ENCODE measurements at regions not wholly inside any gene's neighbourhood (a gene's known extent, or its start where the extent isn't known, plus 50 kb on each side); places are given as distances from the start of the nearest gene placed in this dataset.

DNA sequence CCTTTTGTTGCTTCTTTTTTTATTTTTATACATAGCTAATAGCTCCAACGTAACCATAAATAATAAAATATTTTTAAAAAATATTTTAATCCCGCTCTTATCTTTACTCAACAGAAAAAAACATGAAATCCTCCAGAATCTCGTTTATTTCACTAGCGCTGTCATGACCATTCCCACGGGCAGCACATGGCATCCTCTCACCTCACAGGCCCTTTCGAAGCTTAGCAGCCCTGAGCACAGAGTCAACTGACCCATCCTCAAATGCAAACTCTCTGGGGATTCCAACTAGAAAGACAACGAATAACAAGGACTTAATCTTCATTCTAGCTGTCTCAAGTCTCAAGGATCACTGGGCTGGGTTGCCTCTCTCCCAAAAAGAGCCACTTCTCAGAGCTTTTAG is 285.9 kb upstream of the PPARGC1A start:
- no peak overlapping the region for H3K4me3 ChIP-seq (replicated peaks in 1 of 3; ENCODE audit: insufficient read depth in 1 of 3, low read depth in 1 of 3, low read length in 3 of 3)
- POLR2A ChIA-PET = no interaction called here
- intact Hi-C loops (cut with micrococcal nuclease) (no loop called here), dilution Hi-C loops (cut with MboI; ENCODE audit: extremely low pct_ligation_motif_present, low sequenced_read_pairs) (no loop called here)
- H3K27ac ChIP-seq (ENCODE audit: insufficient read depth, low read depth, low read length) = no peak overlapping the region
- no peaks in the 10 kb centered on the region for H3K79me2 ChIP-seq (ENCODE audit: control insufficient read depth, insufficient read depth, low read length)
- H4K20me1 ChIP-seq (replicated peaks; ENCODE audit: control insufficient read depth, extremely low read depth, insufficient read depth, low read length) = no peaks in the 10 kb centered on the region
- H3K9me1 ChIP-seq (replicated peaks; ENCODE audit: control insufficient read depth, extremely low read depth, insufficient read depth, low read length) = no peaks in the 10 kb centered on the region
- FAIRE-seq = no peak
- no peaks in the 10 kb centered on the region for H3K27me3 ChIP-seq (ENCODE audit: control insufficient read depth in 2 of 2, insufficient read depth in 2 of 2, low read length in 2 of 2)
- no peak overlapping the region for H3K4me2 ChIP-seq (ENCODE audit: insufficient read depth, low read length)
- no TSS peak for BruUV-seq (replicated peaks)
- no peak overlapping the region for H2AFZ ChIP-seq (ENCODE audit: low read depth, low read length)
- no peak for DNase-seq (ENCODE audit: low read depth, low spot score)
- CTCF ChIA-PET = no interaction called here
- H3K4me1 ChIP-seq (ENCODE audit: control insufficient read depth, extremely low read depth, insufficient read depth, low read length) = no peaks in the 10 kb centered on the region
- H3K9ac ChIP-seq (replicated peaks; ENCODE audit: extremely low read depth, insufficient read depth, low read length) = no peak overlapping the region
- TF ChIP-seq, protein P1, sequence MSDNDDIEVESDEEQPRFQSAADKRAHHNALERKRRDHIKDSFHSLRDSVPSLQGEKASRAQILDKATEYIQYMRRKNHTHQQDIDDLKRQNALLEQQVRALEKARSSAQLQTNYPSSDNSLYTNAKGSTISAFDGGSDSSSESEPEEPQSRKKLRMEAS (IDR thresholded peaks at IDR 0.05; ENCODE audit: insufficient read depth, insufficient read length) = no peak
- TF ChIP-seq EZH2 (IDR thresholded peaks at IDR 0.05; ENCODE audit: borderline replicate concordance, low read depth, low read length, severe bottlenecking) = no peak
- no peak for TF ChIP-seq GATA2 (IDR thresholded peaks at IDR 0.05; ENCODE audit: insufficient read depth, insufficient read length, low read depth, low read length)
- no peak for TF ChIP-seq FOS (IDR thresholded peaks at IDR 0.05; ENCODE audit: borderline replicate concordance, insufficient read depth, low read length)
- no peak for TF ChIP-seq POLR2A (IDR thresholded peaks at IDR 0.05; ENCODE audit: low read depth, low read length)
- TF ChIP-seq, protein P2, sequence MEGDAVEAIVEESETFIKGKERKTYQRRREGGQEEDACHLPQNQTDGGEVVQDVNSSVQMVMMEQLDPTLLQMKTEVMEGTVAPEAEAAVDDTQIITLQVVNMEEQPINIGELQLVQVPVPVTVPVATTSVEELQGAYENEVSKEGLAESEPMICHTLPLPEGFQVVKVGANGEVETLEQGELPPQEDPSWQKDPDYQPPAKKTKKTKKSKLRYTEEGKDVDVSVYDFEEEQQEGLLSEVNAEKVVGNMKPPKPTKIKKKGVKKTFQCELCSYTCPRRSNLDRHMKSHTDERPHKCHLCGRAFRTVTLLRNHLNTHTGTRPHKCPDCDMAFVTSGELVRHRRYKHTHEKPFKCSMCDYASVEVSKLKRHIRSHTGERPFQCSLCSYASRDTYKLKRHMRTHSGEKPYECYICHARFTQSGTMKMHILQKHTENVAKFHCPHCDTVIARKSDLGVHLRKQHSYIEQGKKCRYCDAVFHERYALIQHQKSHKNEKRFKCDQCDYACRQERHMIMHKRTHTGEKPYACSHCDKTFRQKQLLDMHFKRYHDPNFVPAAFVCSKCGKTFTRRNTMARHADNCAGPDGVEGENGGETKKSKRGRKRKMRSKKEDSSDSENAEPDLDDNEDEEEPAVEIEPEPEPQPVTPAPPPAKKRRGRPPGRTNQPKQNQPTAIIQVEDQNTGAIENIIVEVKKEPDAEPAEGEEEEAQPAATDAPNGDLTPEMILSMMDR (IDR thresholded peaks at IDR 0.05; ENCODE audit: extremely low read depth in 1 of 2, insufficient read depth in 1 of 2, low read depth in 1 of 2, low read length in 2 of 2) = no peak
- peaks cover 2% of the 10 kb centered on the region for H3K9me3 ChIP-seq (replicated peaks; ENCODE audit: control insufficient read depth, insufficient read depth, low read length)
- H3K36me3 ChIP-seq (ENCODE audit: control insufficient read depth in 2 of 2, extremely low read depth in 1 of 2, insufficient read depth in 2 of 2, low read length in 2 of 2) = no peaks in the 10 kb centered on the region

DNA sequence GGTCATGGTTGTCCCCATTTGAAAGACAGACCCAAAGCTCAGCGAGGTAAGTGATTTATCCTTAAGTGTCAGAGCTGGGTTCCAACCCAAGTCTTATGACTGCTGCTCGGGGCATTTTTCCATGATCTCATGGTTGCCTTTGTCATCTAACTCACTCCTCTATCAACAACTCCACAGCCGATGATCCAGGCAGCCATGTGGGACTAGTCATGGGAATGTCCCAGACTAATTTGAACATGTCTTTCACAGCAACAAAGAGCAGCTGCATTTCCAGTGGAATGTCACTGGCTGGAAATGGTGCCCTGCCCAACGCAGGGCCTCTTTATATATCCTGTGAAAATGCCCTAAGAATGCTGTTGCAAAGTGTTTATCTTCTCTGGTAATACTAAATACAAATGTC is 284.8 kb upstream of the PPARGC1A start:
- H3K9ac ChIP-seq (replicated peaks; ENCODE audit: extremely low read depth, insufficient read depth, low read length) = no peak overlapping the region
- no peaks in the 10 kb centered on the region for H4K20me1 ChIP-seq (replicated peaks; ENCODE audit: control insufficient read depth, extremely low read depth, insufficient read depth, low read length)
- intact Hi-C loops (cut with micrococcal nuclease) (no loop called here), dilution Hi-C loops (cut with MboI; ENCODE audit: extremely low pct_ligation_motif_present, low sequenced_read_pairs) (no loop called here)
- H3K4me1 ChIP-seq (ENCODE audit: control insufficient read depth, extremely low read depth, insufficient read depth, low read length) = no peaks in the 10 kb centered on the region
- no peak overlapping the region for H3K4me3 ChIP-seq (replicated peaks in 1 of 3; ENCODE audit: insufficient read depth in 1 of 3, low read depth in 1 of 3, low read length in 3 of 3)
- H3K9me1 ChIP-seq (replicated peaks; ENCODE audit: control insufficient read depth, extremely low read depth, insufficient read depth, low read length) = no peaks in the 10 kb centered on the region
- no peak overlapping the region for H2AFZ ChIP-seq (ENCODE audit: low read depth, low read length)
- H3K27me3 ChIP-seq (ENCODE audit: control insufficient read depth in 2 of 2, insufficient read depth in 2 of 2, low read length in 2 of 2) = no peaks in the 10 kb centered on the region
- H3K79me2 ChIP-seq (ENCODE audit: control insufficient read depth, insufficient read depth, low read length) = no peaks in the 10 kb centered on the region
- TF ChIP-seq, protein P2 (IDR thresholded peaks at IDR 0.05; ENCODE audit: extremely low read depth in 1 of 2, insufficient read depth in 1 of 2, low read depth in 1 of 2, low read length in 2 of 2) = no peak
- no peak for TF ChIP-seq POLR2AphosphoS5 (IDR thresholded peaks at IDR 0.05; ENCODE audit: insufficient read depth, low read depth, low read length)
- FAIRE-seq (no peak), DNase-seq (ENCODE audit: low read depth, low spot score) (no peak)
- peaks cover 2% of the 10 kb centered on the region for H3K9me3 ChIP-seq (replicated peaks; ENCODE audit: control insufficient read depth, insufficient read depth, low read length)
- H3K27ac ChIP-seq (ENCODE audit: insufficient read depth, low read depth, low read length) = no peak overlapping the region
- H3K4me2 ChIP-seq (ENCODE audit: insufficient read depth, low read length) = no peak overlapping the region
- POLR2A ChIA-PET = no interaction called here
- no TSS peak for BruUV-seq (replicated peaks)
- CTCF ChIA-PET = no interaction called here
- H3K36me3 ChIP-seq (ENCODE audit: control insufficient read depth in 2 of 2, extremely low read depth in 1 of 2, insufficient read depth in 2 of 2, low read length in 2 of 2) = no peaks in the 10 kb centered on the region

Data from endothelial cell of umbilical vein (primary cell).